PC-9 (cell line): ENCODE measurements at regions not wholly inside any gene's neighbourhood (a gene's known extent, or its start where the extent isn't known, plus 50 kb on each side); places are given as distances from the start of the nearest gene placed in this dataset.

ENCODE experiments used
- CTCF ChIP-seq: fragments of 200-600 bp; sonication (generic); conservative IDR thresholded peaks from 2 replicates; pipeline ENCODE4 v1.6.1; 2017; ENCODE audit warnings: mixed run types, antibody characterized with exemption, mild to moderate bottlenecking, moderate library complexity
- EZH2 ChIP-seq: fragments of 200-600 bp; sonication (generic); IDR thresholded peaks from 2 replicates; pipeline ENCODE4 v1.8.0; 2017; ENCODE audit warnings: antibody characterized with exemption, low read depth

GRCh38 chr16:49055291-49055690, 226.3 kb downstream of the CBLN1 start:
- TF ChIP-seq EZH2 (no peak), CTCF (no peak)
